GM18499 (cell line): ENCODE measurements at regions not wholly inside any gene's neighbourhood (a gene's known extent, or its start where the extent isn't known, plus 50 kb on each side); places are given as distances from the start of the nearest gene placed in this dataset.

ENCODE experiments used
- ATAC-seq: cut with Tn5 transposase; IDR thresholded peaks from one replicate; pipeline ENCODE4 v1.9.1; 2021; ENCODE audit warnings: moderate number of reproducible peaks; ENCODE audit not compliant: insufficient read depth, unreplicated experiment

DNA sequence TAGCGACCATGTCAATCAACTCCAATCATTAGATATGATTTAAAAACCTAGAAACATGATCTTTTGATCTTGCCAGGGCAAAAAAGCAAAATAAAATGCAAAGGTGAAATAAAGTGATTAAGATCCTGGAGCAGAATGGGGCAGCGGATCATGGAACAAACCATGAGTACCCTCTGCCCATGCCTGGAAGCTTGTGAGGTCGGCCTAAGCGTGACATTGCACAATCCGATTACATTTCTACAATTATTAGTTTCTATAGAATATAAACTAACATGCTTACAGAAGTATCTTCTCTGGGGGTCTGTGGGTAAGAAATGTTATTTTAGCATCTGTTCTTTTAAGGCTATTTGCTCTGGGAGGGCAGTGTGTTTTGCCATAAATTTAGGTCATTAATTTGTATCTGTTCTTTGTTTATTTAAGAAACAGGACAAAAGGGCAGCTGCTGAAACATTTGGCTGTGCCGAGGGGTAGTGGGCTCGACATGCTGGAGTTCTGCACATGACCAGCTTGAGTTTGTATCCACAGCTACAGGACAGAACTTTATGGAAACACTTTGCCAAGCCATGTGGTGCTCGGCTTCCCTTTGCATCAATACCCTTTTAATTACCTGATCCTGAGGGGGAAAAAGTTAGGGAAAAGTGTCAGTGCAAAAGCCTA lies 55.9 kb downstream of the ZBTB18 start:
- ATAC-seq, result no peak

DNA sequence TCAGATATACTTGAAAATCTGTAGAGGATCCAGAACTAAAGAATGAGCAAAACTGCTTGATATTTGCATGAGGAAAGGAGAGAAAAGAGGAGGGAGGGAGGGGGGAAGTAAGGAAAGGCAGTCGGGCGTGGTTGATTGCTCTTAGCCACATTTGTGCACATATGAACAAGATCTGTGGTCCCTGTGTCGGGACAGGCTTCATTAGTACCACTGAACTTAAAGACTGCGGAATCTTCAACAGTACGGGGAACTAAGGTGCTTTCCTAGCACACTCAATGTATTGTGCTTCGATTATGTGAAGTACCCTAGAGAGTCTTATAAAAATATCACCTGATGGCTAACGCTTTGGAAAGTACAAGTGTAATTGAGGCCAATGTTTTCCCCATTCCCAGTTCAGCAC lies 59.9 kb downstream of the ZBTB18 start:
- ATAC-seq, result no peak

DNA sequence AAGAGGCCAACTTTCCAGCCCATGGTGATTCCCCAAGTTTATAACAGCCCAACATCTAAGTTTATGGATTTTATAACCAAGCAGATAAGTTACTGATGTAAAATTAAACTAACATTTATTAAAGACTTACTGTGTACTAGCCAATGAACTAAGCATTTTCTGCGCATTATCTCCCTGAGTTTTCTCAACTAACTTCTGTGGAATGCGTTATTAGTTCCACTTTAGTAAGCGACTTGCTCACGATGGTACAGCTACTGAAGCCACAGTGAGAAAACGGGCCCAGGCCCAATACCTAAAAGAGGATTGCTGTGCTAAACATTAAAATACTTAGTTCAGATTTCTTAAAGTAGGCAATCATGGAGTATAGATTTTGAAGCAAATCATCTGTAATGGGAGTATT lies 61.0 kb downstream of the ZBTB18 start:
- no peak for ATAC-seq

DNA sequence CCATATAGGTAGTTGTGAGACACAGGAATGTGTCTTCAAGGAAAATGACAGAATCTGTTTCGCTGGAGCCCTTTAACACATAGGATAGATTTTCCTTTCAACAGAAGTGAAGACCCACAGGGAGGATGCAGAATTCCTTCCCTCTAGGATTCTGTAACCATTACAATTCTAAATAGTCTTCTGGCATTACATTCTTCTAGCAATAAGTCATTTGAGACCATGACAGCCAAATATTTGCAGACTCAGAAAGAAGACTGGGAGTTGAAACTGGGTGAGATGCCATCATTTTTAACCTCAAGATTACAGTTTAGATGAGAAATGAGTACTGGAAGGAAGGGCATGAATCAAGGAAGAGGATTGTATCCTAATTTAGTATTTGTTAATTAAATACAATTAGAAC lies 61.6 kb downstream of the ZBTB18 start:
- no peak for ATAC-seq

DNA sequence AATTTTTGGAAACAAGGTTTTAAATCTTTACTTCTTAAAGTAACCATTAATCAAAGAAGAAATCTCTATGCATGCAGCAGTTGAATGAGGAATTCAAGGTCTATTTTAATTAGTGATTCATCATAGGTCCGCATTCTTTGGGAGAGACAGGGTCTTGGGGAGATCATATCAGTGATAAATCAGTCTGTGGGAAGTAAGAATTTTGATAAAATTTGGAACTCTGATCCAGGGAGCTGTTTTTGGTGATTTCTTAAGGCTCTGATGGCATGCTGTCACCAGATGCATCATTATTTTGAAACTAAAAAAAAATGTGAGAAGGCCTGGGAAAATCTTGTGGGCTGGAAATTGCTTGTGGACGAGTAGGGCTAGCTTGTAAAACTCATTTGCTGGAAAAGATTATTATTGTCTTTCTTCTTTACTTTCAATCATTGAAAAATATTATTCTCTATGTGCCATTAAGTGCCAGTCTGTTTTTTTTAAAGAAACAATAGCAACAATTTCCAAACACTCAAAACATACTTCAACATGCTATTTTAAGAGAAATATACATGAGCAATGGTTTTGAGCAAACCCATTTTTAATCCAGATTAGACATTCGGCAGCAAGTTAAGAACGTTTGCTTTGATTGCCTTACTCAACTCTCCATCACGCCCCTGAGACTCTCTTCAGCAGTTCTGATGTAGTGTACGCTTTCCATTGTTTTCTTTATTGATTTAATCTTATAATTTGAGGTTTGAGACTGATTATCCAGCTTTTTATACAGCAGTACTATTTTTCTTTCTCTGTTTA lies 62.6 kb downstream of the ZBTB18 start:
- ATAC-seq, result no peak

DNA sequence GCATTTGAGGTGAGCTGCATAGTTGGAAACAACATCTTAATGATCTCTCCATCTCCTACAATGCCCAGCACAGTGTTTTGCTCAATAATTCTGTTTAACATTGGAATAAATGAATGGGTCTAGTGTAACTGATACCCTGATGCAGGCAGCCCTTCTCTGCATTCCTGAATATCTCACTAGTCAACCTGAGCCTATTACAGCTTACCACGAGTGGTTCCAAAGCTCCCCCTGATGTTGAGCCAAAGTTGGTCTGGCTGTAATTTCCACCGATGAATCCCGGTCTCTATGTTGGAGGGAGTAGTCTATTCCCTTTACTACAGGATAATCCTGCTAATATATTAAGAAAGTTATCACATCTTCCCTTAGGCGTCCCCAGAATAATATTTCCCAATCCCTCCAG lies 63.8 kb downstream of the ZBTB18 start:
- no peak for ATAC-seq

DNA sequence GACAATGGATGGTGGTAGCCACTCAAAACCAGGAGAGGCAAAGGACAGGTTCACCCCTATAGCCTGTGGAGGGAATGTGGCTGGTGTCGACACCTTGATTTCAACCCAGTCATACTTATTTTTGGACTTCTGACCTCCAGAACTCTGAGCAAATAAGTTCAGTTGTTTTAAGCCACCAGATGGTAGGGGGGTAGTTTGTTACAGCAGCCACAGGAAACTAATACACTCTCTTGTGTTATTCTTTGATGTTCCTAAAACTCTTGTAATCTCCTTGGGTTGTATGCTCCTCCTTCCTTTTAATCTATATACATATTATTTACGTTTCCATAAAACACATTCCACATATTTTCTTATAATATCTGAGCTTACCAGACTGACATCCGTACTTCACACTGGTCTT lies 65.9 kb downstream of the ZBTB18 start:
- ATAC-seq, result no peak

DNA sequence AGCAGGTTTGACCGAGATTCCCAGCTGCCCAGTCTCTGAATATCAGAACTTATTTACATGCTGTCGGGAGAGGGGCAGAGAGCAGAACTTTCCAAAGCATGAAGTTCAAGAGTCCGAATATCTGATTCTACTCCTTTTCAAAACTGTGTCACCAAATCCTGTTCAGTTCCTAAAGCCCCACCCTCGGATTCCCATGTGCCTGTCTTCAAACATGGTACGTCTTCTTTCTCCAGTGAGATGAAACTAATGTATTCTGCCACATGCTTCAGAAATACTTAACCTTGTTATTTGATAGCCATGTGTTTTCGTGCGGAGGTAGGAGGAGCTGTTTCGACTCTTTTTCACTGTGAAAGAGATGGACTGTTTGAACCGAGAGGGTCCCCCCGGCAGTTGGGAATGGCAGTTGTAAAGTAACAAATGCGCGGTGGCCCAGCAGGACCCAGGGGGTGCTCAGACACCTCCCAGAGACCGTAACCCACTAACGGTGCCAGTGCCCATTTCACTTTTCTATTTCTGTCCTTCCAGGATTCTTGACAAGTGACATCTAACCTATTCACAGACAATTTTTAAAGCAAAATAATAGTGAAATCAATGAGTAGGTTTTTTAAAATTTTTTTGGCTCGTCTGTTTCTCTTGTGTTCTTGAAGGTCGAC lies 67.2 kb downstream of the ZBTB18 start:
- no peak for ATAC-seq

DNA sequence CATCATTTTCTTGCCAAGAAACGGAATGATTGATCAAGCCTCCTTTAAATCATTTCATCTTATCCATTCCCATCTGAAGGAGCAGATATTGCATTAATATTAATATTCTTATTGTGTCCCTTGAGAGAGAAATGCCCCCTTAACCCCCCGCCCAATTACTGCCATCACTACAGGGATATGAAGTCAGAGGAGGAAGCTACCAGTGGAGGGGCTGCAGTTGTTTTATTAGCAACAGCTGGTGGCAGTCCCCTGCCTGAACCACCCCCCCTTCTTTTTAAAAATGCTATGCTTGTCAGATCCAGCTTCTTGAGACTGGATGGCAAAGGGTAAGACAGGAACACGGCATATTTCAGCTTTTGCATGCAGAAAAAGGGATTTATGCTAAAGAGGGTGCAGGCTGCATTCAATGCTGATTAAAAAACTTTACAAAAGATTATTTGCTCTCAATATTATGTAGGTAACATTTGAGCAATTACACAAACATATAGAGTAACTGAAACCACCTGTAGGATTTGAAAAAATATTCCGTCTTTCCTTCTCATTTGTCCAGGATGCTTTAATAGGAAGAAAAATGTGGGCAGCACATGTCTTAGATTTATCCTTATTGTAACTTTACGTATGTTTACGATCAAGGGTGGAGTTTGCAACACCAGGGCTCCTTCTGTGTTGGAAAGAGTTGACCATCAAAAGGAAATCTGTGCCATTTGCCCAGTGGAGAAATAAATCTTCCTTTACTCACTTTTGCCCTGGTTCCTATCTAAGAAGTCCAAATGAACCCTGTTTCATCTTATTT lies 77.7 kb downstream of the ZBTB18 start:
- ATAC-seq, result no peak

DNA sequence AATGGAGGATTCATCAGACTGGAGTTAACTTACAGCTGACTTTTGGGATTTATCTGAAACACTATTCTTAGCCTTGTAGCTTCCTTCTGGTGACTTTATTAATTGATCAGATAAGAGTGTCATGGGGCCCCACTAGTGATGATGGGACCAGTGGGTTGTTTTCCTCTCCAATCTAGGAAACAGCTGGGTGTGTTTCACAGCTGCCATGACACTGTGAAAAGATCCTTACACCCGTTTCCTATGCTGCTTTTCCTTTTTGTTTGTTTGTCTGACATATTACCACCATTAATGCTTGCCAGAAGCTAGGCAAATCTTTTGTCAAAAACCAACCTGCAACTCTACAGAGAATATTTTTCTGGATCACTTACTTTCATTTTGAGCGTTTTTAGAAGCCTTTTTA lies 86.2 kb downstream of the ZBTB18 start:
- no peak for ATAC-seq

DNA sequence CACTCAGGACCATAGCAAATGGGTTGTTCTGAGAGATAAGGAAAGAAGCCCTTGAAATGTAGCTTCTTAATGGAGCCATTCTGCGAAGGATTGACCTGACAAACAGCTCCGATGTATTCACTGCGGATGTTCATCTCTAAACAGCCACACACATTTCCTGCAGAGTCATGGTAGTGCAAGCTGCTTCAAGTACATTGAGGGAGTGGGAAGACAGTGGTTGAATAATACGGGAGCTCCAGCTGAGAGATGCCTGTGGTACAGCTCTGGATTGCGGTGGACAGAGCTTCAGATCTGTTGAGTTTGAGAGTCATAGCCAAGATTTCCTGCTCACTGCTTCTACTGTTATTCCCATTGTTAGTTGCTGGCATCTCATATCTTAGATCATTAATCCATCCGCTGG lies 86.6 kb downstream of the ZBTB18 start:
- no peak for ATAC-seq

DNA sequence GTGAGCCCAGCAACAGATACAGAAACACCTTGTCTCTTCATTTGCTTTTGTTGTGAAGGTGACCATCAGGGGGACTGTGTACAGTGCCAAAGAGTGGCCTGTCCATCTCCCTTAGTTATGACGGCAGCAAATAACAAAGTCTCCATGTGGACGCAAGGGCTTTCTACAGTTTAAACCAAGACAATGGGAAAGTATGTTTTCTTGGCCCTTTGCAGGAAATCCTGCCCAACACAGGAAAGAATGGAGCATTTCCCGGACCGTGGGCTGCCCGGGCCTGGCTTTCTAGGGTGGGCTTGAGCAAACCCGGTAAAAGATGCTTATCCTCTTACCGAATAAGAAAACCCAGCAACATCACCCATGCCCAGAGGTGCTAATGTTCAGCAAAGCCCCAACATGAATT lies 87.3 kb downstream of the ZBTB18 start:
- ATAC-seq, result no peak

DNA sequence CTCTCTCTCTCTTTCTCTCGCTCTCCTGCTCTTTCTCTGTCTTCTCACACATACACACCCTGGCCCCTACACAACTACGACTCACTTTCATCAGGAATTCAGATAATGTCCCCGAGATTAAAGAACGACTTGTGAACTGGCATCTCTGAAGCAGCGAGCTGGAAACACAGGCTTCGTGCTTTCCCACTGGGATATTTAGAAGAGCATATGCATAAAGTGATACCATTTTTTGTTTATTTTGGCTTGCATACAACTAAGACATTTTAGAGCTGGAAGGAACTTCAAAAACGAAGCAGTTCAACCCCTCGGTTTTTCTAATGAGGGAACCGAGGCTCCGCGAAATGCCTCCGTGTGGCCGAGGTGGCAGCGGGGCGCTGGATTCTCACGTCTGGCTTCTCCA lies 88.6 kb downstream of the ZBTB18 start:
- ATAC-seq, result no peak

DNA sequence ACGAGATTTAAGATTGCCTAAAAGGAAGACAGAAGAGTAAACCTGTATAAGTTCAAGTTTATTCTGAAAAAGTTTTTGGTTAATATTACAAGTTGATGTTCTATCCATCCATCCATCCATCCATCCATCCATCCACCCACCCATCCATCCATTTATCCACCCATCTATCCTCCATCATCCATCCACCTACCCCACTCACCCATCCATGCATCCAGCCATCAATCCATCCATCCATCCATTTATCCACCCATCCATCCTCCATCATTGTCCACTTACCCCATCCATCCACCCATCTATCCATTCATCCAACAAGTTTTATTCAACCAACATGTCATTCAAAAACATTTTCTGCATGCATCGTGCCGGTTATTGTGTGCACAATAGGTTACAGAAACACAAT lies 89.3 kb downstream of the ZBTB18 start:
- ATAC-seq, result no peak

DNA sequence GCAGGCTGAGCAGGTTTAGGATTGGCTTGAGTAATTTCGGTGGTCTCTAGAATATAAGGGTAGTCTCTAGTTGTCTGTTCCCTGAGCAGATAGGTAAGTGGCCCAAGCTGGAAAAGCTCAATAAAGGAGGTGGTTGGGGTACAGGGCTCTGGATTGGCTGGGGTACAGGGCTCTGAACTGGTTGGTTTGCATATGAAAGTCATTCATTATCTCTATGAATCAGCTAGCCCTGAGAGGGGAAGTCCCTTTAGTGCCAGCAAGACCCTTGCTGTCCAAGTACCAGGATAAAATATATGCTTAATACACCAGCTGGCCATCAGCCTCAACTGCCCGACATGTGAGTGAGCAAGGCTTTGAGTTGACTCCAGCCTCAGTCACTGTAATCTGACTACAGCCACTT lies 93.0 kb downstream of the ZBTB18 start:
- ATAC-seq, result no peak

DNA sequence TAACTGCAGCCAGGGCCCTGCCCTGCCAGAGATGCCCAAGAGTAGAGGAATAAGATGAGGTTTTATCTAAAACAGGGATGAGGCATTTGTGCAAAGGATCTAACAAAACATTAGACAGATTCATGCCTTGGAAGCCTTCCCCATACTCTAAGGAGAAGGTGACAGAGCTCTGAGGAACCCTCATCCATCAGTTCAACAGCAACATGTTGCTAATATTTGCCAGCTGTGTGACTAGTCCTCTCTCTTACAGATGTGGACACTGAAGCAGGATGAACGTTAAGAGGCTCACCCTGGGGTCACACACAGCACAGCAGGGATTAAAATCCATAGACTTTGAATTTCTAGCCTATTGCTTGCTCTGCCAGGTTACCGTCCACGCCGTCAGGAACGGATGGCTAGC lies 99.0 kb downstream of the ZBTB18 start:
- no peak for ATAC-seq

DNA sequence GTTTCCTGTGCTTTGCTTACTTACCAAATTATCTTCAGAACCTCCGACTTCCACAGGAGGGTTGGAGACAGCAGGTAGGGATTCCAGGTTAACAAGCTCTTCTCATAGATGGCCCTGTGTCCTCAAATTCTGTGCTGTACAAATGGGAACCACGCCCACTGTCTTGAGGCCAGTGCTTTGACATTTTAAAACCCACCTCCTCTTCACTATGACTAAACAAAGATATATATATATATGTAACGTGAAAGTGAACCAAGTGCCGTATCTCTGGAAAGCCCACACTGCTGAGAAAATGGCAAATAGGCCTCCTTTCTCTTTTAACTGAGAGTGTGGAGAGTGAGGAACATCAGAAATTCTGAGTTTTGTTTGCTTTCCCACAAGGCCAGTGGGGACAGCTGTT lies 99.6 kb downstream of the ZBTB18 start:
- no peak for ATAC-seq

DNA sequence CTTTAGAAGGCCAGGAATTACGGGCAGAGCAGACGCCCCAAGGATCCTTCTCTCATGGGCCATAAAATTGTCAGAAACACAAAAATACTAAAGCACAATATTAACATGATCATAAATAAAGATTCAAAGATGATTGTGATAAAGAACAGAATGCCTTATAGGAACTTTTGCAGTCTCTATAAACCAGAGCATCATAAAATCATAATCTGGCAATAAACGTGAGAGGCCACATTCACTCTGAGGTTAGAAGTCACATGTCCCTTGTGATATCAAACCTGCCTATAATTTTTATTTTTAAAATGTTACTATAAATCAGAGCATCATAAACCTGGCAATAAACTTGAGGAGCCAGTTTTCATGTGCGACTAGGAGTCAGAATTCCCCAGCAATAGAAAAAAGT lies 100.5 kb downstream of the ZBTB18 start:
- no peak for ATAC-seq

DNA sequence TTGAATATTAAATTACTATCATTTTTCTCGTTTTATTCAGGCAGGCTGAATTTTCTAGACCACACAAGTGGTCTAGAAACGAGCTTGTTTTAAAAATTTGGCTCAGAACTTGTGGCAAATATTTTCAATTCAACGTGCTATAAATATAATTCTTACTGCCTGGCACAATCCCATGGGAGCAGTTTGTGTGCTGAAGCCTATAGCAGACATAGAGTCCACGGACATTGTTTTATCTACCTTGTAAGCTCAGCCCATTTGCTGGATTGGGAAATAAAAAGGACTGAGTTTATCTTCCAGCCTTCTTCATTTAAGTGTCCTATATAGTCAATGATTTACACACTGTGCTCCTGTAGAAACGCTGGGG lies 103.4 kb downstream of the ZBTB18 start:
- no peak for ATAC-seq

DNA sequence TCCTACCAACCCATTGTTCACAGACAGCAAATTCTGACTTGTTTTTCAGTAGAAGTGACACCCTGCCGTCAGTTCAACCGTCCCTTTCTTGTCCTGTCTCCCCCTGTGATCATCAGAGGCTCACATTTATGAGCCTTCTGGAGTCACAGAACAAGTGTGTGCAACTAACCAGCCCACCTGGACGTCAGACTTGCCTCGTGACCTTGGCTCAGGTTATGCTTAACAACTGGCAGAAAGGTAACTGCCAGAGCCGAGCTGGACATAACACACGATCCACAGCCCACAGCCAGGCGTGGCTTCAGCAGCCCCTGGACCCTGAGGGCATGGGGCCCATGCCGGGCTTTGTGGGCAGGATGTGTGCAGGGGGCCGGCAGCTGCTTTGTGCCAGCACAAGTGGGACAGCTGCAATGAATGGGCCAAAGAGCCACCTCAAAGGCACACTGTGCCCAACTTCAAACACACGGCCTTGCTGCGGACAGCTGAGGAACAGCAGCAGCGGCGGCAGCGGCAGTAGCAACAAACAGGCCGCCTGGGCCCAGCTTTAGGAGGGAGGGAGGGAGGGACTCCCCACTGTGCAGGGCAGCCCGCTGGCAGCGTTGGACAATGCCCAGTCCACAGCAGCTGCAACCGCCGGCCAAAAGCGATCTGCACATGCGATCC lies 103.9 kb downstream of the ZBTB18 start:
- no peak for ATAC-seq
